B cell (primary cell): ENCODE measurements at regions not wholly inside any gene's neighbourhood (a gene's known extent, or its start where the extent isn't known, plus 50 kb on each side); places are given as distances from the start of the nearest gene placed in this dataset.

Experiments
- ATAC-seq: fragments of 200-7000 bp; cut with Tn5 transposase; one replicate; pipeline ENCODE4 v1.10.0; 2021; ENCODE audit warnings: low read depth, mild to moderate bottlenecking, moderate number of reproducible peaks, moderate library complexity
- CTCF ChIA-PET: fragments of 350-600 bp; sonication (Branson Sonifier 250); formaldehyde crosslinking; loops from one replicate; lab custom pipeline; 2021; ENCODE audit warnings: antibody characterized with exemption, inconsistent platforms; lab: Charles Lee
- POLR2A ChIA-PET: fragments of 350-600 bp; sonication (Branson Sonifier 250); formaldehyde crosslinking; loops from one replicate; lab custom pipeline; 2021; ENCODE audit warnings: antibody characterized with exemption; lab: Charles Lee
- DNase-seq: peaks from one replicate; pipeline ENCODE4 v3.0.0; 2013
- H2AFZ ChIP-seq: 2 replicates; pipeline ENCODE4 v1.6.1; 2012; ENCODE audit warnings: mild to moderate bottlenecking, low read depth, low read length; ENCODE audit not compliant: insufficient read depth, poor library complexity, severe bottlenecking
- H3K27ac ChIP-seq, 2 donors: 1 replicate in 1 of 2; 2 replicates in 1 of 2; pipeline ENCODE4 v1.5.1; 2012 to 2013; ENCODE audit warnings: low read length in 2 of 2, mild to moderate bottlenecking in 2 of 2, moderate library complexity in 1 of 2
- H3K27me3 ChIP-seq, 4 experiments: fragments of 200-600 bp in 1 of 4; sonication (generic) in 1 of 4; replicated peaks in 1 of 4; 1 replicate in 2 of 4; 2 replicates in 2 of 4; pipeline versions ENCODE4 v1.6.1 to v1.7.0; 2013 to 2016; ENCODE audit warnings: low read length in 3 of 4, mild to moderate bottlenecking in 2 of 4, mixed read lengths in 1 of 4, moderate library complexity in 1 of 4; ENCODE audit not compliant: insufficient read depth in 4 of 4, control insufficient read depth in 3 of 4; ENCODE audit errors: control extremely low read depth in 1 of 4
- H3K36me3 ChIP-seq, 2 experiments: replicated peaks in 1 of 2; 1 replicate in 1 of 2; 2 replicates in 1 of 2; pipeline versions ENCODE4 v1.6.1 to v1.7.1; 2013; ENCODE audit warnings: low read length in 1 of 2; ENCODE audit not compliant: insufficient read depth in 2 of 2, control insufficient read depth in 1 of 2; ENCODE audit errors: control extremely low read depth in 1 of 2, extremely low read depth in 1 of 2
- H3K4me1 ChIP-seq, 2 donors: fragments of 200-600 bp in 1 of 2; sonication (generic) in 1 of 2; 1 replicate in 1 of 2; 2 replicates in 1 of 2; pipeline versions ENCODE4 v1.5.1 to v1.6.1; 2013 to 2017; ENCODE audit warnings: low read length in 2 of 2; ENCODE audit not compliant: control insufficient read depth in 2 of 2, insufficient read depth in 2 of 2
- H3K4me2 ChIP-seq: replicated peaks from 2 replicates; pipeline ENCODE3; 2012; ENCODE audit warnings: mild to moderate bottlenecking, low read depth, low read length; ENCODE audit not compliant: poor library complexity, severe bottlenecking
- H3K4me3 ChIP-seq, 5 experiments: fragments of 200-600 bp in 1 of 5; sonication (generic) in 1 of 5; 1 replicate in 3 of 5; 2 replicates in 2 of 5; pipeline versions ENCODE4 v1.5.1 to v1.7.0; 2011 to 2016; ENCODE audit warnings: low read length in 4 of 5, mild to moderate bottlenecking in 4 of 5, low read depth in 2 of 5, control low read depth in 1 of 5, moderate library complexity in 1 of 5; ENCODE audit not compliant: insufficient read depth in 1 of 5; ENCODE audit errors: control extremely low read depth in 1 of 5, extremely low read depth in 1 of 5
- H3K79me2 ChIP-seq: fragments of 200-600 bp; sonication (generic); one replicate; pipeline ENCODE4 v1.6.0; 2016; ENCODE audit warnings: low read length; ENCODE audit not compliant: control insufficient read depth, insufficient read depth
- H3K9ac ChIP-seq: fragments of 200-600 bp; sonication (generic); 2 replicates; pipeline ENCODE4 v1.6.1; 2017; ENCODE audit warnings: mild to moderate bottlenecking, low read length, moderate library complexity
- H3K9me3 ChIP-seq, 3 donors: one replicate each; pipeline versions ENCODE4 v1.6.1 to v1.7.1; 2013; ENCODE audit warnings: low read length in 2 of 3; ENCODE audit not compliant: control insufficient read depth in 2 of 3, insufficient read depth in 1 of 3; ENCODE audit errors: control extremely low read depth in 1 of 3
- H4K20me1 ChIP-seq: 2 replicates; pipeline ENCODE4 v1.6.0; 2012; ENCODE audit warnings: mild to moderate bottlenecking, low read length; ENCODE audit not compliant: insufficient read depth, control insufficient read depth, poor library complexity, severe bottlenecking
- H3K27ac Mint-ChIP-seq: one replicate; pipeline ENCODE4 v1.8.0; 2021; ENCODE audit warnings: mixed read lengths
- H3K27me3 Mint-ChIP-seq: one replicate; pipeline ENCODE4 v1.8.0; 2021; ENCODE audit warnings: mixed read lengths
- H3K4me1 Mint-ChIP-seq: one replicate; pipeline ENCODE4 v1.8.0; 2021; ENCODE audit warnings: mixed read lengths
- H3K4me3 Mint-ChIP-seq: one replicate; pipeline ENCODE4 v1.8.0; 2021; ENCODE audit warnings: mixed read lengths
- H3K9me3 Mint-ChIP-seq: one replicate; pipeline ENCODE4 v1.8.0; 2022; ENCODE audit warnings: mixed read lengths; ENCODE audit not compliant: insufficient read depth
- CTCF ChIP-seq: fragments of 200-600 bp; IDR thresholded peaks from one replicate; pipeline ENCODE4 v1.8.0; 2022; ENCODE audit warnings: antibody characterized with exemption, mild to moderate bottlenecking
- EZH2 ChIP-seq: IDR thresholded peaks from 2 replicates; pipeline ENCODE4 v1.6.1; 2012; ENCODE audit warnings: borderline replicate concordance, low read depth, mild to moderate bottlenecking, moderate library complexity, low read length; ENCODE audit not compliant: insufficient read depth, poor library complexity, severe bottlenecking
- WGBS: methylation state at CpG from one replicate; pipeline ENCODE4 v1.1.5; 2013; ENCODE audit warnings: missing lambda C conversion rate; ENCODE audit not compliant: insufficient coverage; 5-methylcytosine and 5-hydroxymethylcytosine counted together
- intact Hi-C: fragments of 100-400 bp; cut with micrococcal nuclease; formaldehyde crosslinking; loops from one replicate; pipeline ENCODE4 v1.10.0; 2022

- Histone ChIP-seq H3K27ac (no peak overlapping the region), H3K9me3 (no peaks in the 10 kb centered on the region), H3K4me3 (no peak overlapping the region), H3K4me1 (no peaks in the 10 kb centered on the region), H3K79me2 (no peaks in the 10 kb centered on the region), H3K9ac (no peak overlapping the region), H3K4me2 (no peak overlapping the region), H3K36me3 (no peaks in the 10 kb centered on the region), H2AFZ (no peak overlapping the region), H4K20me1 (no peaks in the 10 kb centered on the region), H3K27me3 (no peaks in the 10 kb centered on the region)
- Mint-ChIP-seq H3K27me3 (no peaks in the 10 kb centered on the region), H3K27ac (no peak overlapping the region), H3K4me1 (no peaks in the 10 kb centered on the region), H3K4me3 (no peak overlapping the region), H3K9me3 (peaks cover 4% of the 10 kb centered on the region)
- ChIA-PET CTCF (no interaction called here), POLR2A (no interaction called here)
- DNase-seq (no peak), ATAC-seq (no peak)
- TF ChIP-seq CTCF: no peak
- TF ChIP-seq EZH2: no peak
- 50% methylated on average over 1 of the region's 2 CpGs for WGBS
- intact Hi-C loops: no loop called here
These were observed 1134.3 kb upstream of the C9orf72 start for GRCh38 chr9:28707616-28708015.

- Histone ChIP-seq H3K4me2 (no peak overlapping the region), H3K9ac (no peak overlapping the region), H3K9me3 (no peaks in the 10 kb centered on the region), H3K27me3 (no peaks in the 10 kb centered on the region), H3K79me2 (no peaks in the 10 kb centered on the region), H3K27ac (no peak overlapping the region), H2AFZ (no peak overlapping the region), H3K36me3 (no peaks in the 10 kb centered on the region), H3K4me3 (no peak overlapping the region), H3K4me1 (no peaks in the 10 kb centered on the region), H4K20me1 (no peaks in the 10 kb centered on the region)
- intact Hi-C loops: no loop called here
- CTCF ChIA-PET: no interaction called here
- DNase-seq (no peak), ATAC-seq (no peak)
- H3K4me1 Mint-ChIP-seq: no peaks in the 10 kb centered on the region
- no peak overlapping the region for H3K4me3 Mint-ChIP-seq
- POLR2A ChIA-PET: no interaction called here
- H3K27me3 Mint-ChIP-seq: no peaks in the 10 kb centered on the region
- no peaks in the 10 kb centered on the region for H3K9me3 Mint-ChIP-seq
- TF ChIP-seq CTCF (no peak), EZH2 (no peak)
- H3K27ac Mint-ChIP-seq: no peak overlapping the region
- whole genome bisulfite sequencing: 88% methylated on average over 3 of the region's 3 CpGs
These were observed 1140.9 kb upstream of the C9orf72 start for GRCh38 chr9:28714188-28714587.
